SHP77 treated with DMSO at 0.1 percent for 48 hours (cell line): ENCODE measurements at regions not wholly inside any gene's neighbourhood (a gene's known extent, or its start where the extent isn't known, plus 50 kb on each side); places are given as distances from the start of the nearest gene placed in this dataset.

Experiments used
- DNase-seq: peaks from one replicate; lab custom pipeline; 2025; lab: John Stamatoyannopoulos, UW

DNA sequence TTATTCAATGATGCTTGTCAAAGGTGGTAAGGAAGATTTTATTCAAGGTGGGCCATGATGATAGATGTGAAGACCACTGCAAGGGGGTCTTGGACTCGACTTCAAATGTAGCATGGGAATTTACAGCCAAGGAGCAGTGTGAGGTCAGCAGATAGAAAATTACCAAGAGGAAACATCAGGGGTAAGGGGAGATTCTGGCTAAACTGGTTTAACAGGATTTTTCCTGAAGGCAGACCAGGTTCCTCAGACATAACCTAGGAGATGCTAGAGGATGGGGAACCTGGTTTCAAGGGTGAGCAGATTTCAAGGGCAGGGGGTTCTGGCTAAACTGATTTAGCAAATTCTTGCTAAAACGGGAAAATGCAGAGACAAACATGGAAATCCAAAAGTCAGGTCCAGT, 464.9 kb downstream of the TAFA4 start:
- DNase-seq: no peak

DNA sequence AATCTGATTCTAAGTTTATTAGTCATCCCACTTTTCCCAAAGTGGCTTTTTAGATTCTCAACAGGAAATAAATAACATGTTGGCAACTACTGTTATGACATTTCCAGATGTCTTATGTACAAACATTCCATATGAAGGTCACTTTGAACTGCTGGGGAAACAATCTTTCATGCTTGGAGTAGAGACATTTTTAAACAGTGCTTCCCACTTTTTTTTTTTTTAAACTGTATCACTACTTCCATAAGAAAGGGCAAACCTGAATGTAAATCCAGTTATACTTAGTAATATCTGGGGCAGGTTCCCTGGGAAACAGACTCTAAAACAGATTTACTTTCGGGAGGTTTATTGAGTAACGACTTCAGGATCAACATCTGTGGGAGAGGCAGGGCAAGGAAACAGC, 473.8 kb downstream of the TAFA4 start:
- DNase-seq: no peak

DNA sequence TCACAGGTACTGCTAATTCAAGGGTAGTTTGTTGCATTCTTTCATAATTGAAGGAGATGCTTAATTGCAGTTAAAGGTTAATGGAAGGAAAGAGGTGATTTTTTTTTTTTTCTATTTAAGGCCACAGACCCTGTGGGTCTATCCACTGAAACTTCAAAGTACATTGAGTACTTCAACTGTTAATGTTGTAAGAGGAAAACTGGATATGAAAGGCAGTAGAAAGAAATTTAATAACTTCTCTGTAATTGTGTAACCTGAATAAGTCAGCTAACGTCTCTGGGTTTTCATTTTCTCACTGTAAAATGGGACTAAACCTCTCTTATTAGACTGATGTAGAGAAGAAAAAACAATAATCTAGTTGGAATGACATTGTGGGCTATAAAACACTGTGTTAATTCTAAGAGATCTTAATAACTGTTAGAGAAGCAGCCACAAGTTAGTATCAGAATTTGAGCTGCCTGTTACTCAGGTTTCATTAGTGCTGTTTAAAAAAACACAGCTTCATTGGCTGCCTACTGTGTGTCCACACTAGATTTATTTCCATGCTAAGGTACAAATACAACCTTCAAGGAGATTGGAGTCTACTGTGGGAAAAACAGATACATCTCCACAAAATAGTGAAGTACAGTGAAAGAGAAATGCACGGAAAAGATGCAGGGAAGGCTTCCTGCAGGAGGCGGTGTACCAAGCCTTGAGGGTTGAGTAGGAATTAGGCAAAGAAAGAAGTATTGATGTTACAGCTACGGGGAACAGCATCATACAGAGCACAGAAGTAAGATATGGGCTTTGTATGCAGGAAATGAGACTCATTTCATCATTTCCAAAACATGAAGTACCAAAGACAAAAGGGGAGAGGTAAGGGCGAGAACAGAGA, 483.6 kb downstream of the TAFA4 start:
- DNase-seq: no peak

DNA sequence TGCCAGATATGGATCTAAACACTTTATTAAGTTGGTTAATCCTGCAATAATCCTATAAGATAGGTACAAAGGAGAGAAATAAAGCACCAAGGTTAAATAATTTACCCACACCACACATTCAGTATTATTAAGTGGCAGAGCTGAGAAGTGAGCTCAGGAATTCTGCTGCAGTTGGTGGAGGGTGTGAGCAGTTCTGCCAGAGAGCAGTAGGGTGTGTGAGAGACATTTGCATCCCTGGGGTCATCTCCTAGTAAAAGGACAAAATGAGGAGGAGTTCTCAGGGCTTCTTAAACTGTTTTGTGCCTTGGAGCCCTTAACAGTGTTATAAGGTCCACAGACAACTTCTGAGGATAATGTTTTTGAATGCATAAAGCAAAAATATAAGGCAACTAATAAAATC, 484.5 kb downstream of the TAFA4 start:
- no peak for DNase-seq

DNA sequence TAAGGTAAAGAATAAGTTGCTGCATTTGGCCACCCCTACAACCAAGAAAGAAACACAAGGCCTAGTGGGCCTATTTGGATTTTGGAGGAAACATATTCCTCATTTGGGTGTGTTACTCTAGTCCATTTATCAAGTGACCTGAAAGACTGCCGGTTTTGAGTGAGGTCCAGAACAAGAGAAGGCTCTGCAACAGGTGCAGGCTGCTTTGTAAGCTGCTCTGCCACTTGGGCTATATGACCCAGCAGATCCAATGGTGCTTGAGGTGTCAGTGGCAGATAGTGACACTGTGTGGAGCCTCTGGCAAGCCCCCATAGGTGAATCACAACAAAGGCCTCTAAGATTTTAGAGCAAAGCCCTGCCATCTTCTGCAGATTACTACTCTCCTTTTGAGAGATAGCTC, 491.3 kb downstream of the TAFA4 start:
- DNase-seq: no peak

DNA sequence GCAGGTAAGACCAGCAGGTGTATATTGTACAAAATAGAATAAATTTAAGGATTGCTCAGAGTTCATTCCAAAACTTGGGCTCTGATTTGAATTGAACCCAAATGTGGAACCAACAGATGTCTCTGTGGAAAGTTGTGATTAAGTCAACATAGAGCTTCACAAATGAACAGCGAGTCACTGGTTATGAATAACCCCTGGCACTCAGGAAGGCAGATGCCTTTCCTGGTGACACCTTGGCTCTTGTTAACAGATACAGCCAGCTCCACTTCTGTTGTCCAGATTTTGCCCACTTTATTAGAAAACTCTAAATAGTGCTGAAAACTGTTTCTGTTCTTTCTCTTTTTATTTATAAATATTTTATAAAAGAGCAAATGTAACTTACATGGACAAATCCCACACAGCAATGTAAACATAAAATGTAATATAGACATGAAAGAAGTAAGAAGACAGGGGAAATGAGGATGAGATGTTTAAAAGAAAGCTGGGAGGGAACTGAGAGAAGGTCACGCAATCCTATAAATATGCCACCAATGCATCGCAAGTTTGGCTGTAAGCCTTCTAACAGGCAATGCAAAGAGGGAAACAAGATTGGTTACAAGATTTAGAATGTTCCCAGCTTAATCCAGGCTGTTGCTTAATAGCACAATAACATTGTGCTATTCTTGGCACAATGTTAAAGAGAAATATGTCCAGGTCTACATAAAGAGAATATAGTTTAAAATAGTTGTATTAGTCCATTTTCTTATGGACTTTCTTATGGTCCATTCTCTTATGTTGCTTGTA, 495.5 kb downstream of the TAFA4 start:
- no peak for DNase-seq

DNA sequence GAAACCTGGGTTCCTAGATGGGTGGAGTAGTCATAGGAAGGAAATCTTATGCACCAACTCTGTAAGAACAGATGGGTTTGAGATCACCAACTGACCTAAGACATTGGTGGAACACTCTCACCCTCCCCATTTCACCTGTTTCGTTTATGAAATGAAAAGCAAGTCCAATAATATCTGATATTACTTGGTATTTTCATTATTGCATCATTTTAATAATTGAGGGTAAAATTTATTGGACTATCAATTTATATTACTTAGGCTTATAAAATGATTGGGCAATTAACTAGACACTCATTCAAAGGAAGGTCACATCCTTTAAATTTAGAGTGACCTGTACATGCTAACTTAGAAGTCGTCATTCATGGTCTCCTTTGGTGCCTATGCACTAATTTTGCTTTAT, 503.9 kb downstream of the TAFA4 start:
- no peak for DNase-seq

DNA sequence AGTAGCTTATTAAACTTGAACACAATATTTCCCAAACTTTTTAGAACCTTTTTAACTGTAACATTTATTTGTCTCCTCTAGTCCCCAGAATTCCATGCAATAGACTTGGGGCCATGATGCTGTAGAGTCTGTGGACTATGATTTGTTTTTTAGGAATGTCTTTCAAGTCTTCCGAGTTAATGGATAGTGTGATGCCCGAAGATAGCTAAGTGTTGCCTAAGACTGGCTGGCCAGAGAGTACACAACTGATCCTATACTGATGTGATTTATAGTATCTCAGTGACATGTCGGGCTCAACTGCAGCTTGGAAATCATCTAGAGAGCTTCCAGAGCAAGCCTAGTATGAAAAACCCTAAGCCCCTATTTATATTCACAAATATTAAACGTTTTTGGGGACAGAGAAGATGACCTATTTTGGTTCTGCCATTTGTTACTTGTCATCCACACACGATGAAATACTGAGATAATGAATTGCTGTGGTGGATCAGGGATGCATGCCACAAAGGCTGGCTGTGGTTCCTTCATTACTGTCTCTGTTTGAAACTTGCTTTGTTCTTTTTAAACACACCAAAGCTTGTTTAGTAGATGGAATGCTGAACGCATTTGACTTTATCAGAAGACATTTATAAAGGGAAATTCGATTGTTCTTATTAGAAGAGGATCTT, 507.4 kb downstream of the TAFA4 start:
- no peak for DNase-seq

DNA sequence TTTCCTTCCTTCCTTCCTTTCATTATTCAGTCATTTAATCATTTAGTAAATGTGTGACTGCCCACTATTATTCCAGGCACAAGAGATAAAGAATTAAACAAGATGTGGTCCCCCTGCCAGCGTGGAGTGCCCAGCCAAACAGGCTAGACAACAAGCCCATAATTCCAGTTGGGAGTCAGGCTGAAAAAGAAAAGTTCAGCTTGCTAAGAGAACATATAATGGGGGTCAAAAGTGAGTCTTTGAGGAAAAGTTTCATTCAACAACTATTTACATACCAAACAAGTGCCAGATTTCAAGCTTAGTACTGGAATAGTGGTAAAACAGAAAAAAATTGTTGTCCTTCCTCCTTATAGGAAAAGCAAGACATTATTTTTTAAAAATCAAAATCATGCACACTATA, 523.7 kb downstream of the TAFA4 start:
- DNase-seq: no peak

DNA sequence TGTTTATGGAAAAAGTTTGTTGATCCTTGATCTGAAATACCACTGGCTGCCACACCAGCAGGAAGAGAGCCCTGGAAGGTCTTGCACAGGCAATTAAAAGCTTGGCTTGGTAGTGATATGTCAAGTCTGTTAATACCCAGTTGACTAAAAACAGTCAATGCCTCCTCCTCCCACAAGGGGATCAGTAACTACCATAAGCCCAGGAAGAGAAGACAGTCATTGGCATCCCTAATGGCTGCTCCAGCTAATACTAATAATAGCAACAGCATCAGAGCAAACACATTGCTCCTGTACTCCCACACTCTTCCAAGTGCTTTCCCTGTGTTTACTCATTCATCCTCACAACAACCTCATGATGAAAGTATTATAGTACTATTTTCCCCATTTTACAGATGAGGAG, 528.6 kb downstream of the TAFA4 start:
- no peak for DNase-seq

DNA sequence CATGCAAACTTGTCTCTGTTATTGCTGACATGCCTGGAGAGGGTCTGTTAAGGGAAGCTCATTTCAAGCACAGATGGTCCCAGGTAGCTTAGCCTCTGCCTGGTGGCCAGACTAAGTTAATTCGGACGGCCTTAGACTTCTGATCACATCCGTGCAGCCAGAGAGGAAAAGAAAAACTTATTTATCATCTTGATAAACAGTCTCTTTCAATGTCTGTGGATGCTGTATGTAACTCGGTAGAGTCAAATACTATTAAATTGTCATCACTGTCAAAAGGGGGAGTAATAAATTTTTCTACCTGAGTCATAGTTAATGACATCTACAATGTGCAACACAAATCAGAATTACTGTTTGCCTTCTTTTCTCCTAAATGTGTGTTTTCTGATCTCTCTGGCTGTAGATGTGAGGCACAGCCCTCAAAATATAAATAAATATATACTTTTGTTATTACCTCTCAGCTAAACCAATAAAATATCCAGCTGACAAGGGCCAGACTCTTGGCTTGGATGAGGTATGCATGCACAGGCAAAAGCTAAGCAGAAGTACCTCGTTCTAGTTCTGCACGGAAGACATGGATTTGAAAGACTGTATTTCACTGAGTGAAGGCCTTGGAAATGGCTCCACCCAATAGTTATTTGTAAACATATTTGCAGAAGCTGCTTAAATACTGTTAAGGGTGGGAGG, 530.0 kb downstream of the TAFA4 start:
- no peak for DNase-seq

DNA sequence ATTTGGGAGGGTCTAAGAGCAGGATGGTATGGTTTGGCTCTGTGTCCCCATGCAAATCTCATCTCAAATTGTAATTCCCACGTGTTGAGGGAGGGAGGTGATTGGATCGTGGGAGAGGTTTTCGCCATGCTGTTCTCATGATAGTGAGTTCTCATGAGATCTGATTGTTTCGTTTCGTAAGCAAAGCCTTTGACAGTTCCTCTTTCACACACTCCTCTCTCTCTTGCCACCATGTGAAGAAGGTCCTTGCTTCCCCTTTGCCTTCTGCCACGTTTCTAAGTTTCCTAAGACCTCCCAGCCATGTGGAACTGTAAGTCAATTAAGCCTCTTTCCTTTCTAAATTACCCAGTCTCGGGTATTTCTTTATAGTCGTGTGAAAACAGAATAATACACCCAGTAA, 553.7 kb downstream of the TAFA4 start:
- no peak for DNase-seq

DNA sequence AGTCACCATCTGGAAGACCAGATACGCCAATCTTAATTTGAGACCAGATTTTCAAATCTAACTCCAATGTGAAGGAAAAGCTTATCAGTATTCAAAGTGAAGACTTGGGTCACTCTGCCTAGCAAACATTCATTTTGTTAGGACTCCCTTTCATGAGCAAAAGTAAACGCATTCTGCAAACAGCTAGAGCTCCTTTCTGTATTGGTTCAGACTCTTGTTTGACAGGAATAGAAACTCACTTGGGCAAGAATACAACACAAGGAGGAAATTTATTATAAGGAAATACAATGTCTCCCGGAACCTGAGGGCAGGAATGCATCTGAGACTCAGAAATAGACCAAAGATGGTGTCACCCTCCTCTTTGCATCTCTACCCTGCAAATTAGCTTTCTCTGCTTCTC, 558.6 kb downstream of the TAFA4 start:
- DNase-seq: no peak

DNA sequence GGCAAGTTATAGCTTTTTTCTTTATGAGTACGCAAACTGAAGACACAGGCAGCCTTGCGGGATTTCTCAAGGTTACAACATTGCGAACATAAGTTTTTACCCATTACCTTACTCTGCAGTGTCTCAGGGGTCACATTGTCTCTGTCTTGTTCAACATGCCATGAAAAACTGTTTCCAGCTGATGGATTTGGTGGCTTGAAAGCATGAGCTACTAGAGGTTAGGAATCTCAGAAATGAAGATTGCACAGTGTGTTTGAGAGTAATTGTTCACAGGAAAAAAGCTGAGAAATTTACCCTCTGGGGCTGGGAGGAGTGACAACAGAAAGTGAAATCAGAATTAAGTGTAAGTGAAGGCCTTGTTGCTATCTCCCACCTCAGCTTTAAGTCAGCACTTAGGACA, 568.6 kb downstream of the TAFA4 start:
- DNase-seq: no peak

DNA sequence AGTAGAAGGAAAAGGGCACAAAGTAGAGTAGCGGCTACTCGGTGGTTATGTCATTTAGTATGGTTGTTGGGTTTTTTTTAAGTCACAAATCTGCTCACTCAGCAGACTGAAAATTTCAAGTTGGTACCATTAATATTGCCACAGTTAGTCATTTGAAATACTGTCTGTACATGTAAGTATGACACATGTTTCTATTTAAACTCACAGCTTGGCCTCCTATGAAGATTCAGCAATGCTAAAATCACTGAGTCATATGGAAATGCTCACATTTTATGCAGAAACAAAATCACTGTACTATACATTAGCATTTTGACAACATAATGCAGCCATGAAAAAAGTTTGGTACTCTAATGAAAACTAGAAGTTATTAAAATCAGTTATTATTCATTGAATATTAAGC, 571.9 kb downstream of the TAFA4 start:
- DNase-seq: no peak

DNA sequence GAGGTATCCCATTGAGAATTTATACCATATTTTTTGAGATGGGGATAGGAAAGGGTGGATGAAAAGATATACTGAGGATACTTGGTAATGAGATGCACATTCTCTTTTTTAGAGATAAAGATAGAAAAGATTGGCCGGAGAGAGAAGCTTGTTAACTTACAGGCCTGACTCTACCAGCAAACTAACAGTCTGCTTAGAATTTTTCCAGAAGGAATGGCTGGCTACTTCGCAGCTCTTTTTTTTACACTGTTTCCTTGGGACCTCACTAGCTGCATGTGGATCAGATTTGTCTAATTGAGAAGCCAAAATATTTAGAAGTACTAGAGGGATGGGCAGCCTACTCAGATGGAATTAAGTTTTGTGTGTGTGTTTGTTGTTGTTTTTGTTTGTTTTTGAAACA, 586.6 kb downstream of the TAFA4 start:
- no peak for DNase-seq

DNA sequence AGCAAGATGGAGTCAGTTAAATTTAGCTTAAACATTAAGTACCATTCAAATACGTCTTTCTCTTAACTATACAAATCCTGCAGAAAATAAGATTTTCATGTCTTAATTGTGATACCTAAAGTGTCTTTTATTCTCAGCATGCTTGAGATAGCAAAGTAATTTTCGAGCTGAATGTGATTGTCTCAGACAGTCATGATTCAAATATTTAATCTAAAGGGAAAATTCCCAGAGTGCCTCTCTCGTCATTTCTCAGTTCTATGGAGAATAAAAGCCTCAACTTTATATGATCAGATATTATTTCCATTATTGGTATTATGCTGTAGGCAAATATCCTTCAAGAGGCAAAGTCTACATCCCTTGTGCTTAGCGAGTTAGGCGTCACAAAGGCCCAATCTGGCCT, 589.9 kb downstream of the TAFA4 start:
- no peak for DNase-seq

DNA sequence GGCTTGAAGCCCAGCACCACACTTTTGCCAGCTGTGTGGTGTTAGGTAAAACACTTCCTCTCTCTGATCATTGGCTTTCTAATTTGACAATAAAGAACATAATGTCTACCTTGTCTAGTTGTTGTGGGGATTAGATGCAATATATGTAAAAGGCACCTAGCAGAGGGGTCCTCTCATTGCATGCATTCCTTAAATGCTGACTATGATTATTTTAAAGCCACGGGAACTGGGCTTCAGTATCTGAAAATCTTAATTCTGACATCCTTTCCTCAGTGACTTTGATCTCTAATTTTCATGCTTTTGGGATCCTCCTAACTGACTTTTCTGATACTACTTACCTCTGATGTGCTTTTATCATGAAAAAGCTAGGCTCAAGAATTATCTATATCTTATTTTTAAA, 596.3 kb downstream of the TAFA4 start:
- no peak for DNase-seq

DNA sequence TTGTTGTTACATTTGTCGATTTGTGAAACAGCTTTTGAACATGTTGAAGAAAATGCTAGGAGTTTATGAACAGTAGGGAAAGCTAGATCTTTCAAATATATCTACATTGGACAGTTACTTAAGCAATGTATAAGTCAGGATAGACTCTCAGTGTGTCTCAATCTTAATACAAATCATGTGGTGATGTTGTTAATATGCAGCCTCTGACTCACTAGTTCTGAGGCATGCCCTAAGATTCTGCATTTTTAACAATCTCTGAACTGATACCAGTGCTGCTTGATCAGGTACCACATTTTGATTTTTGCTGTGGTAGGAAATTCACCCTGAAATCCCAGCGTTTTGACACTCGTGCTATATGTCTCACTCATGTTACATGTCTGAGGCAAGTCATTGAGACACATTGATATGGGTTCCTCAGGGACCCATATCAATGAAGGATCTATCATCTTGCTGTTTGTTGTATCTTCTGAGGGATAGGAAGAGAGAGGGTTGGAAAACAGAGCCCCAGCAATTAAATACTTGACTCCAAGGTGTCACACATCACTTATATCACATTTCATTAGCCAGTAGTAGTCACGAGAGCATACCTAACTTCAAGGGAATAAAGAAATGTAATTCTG, 597.9 kb downstream of the TAFA4 start:
- DNase-seq: no peak

DNA sequence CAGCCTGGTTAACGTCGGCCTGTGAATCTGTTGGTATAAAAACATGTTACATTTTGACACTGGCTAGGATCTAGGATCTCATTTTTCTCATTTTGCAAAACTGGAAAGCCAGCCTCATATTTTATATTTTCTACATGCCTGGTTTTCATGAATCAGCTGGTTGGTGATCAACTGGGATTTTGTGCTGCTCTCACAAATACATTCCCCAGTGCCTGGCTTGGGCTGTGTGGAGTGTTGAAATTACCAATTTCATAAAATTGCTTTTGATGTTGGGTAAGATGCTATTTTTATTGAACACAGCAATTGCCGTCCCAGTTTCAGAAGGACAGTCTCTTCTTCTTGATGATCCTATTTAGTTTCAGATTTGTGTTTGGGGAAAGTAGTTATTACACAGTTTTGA, 604.3 kb downstream of the TAFA4 start:
- DNase-seq: no peak

DNA sequence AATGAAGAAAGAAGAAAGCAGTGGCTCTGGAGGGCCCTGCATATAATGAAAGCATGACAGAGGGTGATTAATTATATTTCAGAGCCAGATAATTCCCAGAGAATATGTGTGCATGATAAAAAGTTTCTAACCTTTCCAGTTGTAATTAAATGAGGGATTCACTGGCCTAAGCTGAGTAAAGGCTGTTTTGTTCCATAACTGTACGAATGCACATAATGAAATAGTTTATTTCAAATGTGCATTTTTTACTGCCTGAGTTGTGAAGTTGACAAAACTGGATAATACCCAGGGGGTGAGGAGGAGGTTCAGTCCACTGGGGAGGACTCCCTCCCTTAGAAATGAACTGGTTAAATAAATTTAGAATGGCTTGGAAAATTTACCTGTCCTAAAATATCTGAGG, 616.4 kb downstream of the TAFA4 start:
- no peak for DNase-seq

DNA sequence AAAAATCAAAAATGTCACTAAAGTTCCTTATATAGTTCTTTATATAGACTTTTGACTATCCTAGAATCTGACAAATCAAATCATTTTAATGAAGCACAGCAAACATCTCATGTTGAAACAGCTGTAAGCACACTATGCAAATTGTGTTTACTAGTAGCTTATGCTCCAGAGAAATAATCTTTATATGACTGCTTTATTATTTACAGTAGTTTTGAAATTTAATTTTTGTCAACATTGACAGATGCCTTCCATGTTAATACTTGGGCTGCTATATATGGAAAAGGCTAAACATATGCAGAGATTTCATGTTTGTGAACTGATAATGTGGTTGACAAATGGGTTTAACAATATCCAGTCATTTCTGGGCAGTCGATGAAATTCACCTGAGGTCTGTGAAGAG, 616.8 kb downstream of the TAFA4 start:
- no peak for DNase-seq
